ENCODE measurements at regions not wholly inside any gene's neighbourhood (a gene's known extent, or its start where the extent isn't known, plus 50 kb on each side); places are given as distances from the start of the nearest gene placed in this dataset.

GRCh38 chr5:20466512-20466911, 478.5 kb upstream of the CDH18 start:
- TF ChIP-seq, protein P1, sequence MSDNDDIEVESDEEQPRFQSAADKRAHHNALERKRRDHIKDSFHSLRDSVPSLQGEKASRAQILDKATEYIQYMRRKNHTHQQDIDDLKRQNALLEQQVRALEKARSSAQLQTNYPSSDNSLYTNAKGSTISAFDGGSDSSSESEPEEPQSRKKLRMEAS (IDR thresholded peaks at IDR 0.05; ENCODE audit: low read depth, low read length), result no peak
- no peak for TF ChIP-seq CTCF (IDR thresholded peaks at IDR 0.05; ENCODE audit: low read depth, low read length)
- TF ChIP-seq POLR2A (IDR thresholded peaks at IDR 0.05; ENCODE audit: extremely low read depth, insufficient read length), result no peak
- no peak for TF ChIP-seq MYC (IDR thresholded peaks at IDR 0.05; ENCODE audit: low read depth, low read length)
- H3K4me3 ChIP-seq (ENCODE audit: low read depth, low read length), result no peak overlapping the region
- DNase-seq (ENCODE audit: low read depth), result no peak

DNA sequence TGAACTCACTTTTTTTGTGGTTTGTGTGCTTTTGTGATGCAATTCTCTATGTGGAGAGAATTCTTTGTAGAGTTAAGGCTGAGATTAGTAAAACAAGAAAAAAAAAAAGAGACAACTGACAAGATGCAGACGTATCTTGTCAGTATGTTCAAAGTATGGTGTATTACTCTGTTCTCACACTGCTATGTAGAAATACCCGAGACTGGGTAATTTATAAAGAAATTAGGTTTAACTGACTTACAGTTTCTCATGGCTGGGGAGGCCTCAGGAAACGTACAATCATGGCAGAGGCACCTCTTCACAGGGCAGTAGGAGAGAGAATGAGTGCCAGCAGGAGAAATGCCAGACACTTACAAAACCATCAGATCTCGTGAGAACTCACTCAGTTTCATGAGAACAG, 475.2 kb upstream of the CDH18 start:
- H3K4me3 ChIP-seq (ENCODE audit: low read depth, low read length), result no peak overlapping the region
- DNase-seq (ENCODE audit: low read depth), result no peak
- TF ChIP-seq, protein P1 (IDR thresholded peaks at IDR 0.05; ENCODE audit: low read depth, low read length), result no peak
- TF ChIP-seq MYC (IDR thresholded peaks at IDR 0.05; ENCODE audit: low read depth, low read length), result no peak
- TF ChIP-seq POLR2A (IDR thresholded peaks at IDR 0.05; ENCODE audit: extremely low read depth, insufficient read length), result no peak
- no peak for TF ChIP-seq CTCF (IDR thresholded peaks at IDR 0.05; ENCODE audit: low read depth, low read length)

- DNase-seq (ENCODE audit: low read depth), result no peak
- TF ChIP-seq CTCF (IDR thresholded peaks at IDR 0.05; ENCODE audit: low read depth, low read length) (no peak), MYC (IDR thresholded peaks at IDR 0.05; ENCODE audit: low read depth, low read length) (no peak), POLR2A (IDR thresholded peaks at IDR 0.05; ENCODE audit: extremely low read depth, insufficient read length) (no peak)
- TF ChIP-seq, protein P1 (IDR thresholded peaks at IDR 0.05; ENCODE audit: low read depth, low read length), result no peak
- H3K4me3 ChIP-seq (ENCODE audit: low read depth, low read length), result no peak overlapping the region
Observed at GRCh38 chr5:20446121-20446520, 458.1 kb upstream of the CDH18 start.

- DNase-seq (ENCODE audit: low read depth), result no peak
- TF ChIP-seq, protein P1 (IDR thresholded peaks at IDR 0.05; ENCODE audit: low read depth, low read length), result no peak
- TF ChIP-seq POLR2A (IDR thresholded peaks at IDR 0.05; ENCODE audit: extremely low read depth, insufficient read length), result no peak
- TF ChIP-seq MYC (IDR thresholded peaks at IDR 0.05; ENCODE audit: low read depth, low read length), result no peak
- TF ChIP-seq CTCF (IDR thresholded peaks at IDR 0.05; ENCODE audit: low read depth, low read length), result no peak
- H3K4me3 ChIP-seq (ENCODE audit: low read depth, low read length), result no peak overlapping the region
Observed at GRCh38 chr5:20445326-20445860, 457.4 kb upstream of the CDH18 start.

DNA sequence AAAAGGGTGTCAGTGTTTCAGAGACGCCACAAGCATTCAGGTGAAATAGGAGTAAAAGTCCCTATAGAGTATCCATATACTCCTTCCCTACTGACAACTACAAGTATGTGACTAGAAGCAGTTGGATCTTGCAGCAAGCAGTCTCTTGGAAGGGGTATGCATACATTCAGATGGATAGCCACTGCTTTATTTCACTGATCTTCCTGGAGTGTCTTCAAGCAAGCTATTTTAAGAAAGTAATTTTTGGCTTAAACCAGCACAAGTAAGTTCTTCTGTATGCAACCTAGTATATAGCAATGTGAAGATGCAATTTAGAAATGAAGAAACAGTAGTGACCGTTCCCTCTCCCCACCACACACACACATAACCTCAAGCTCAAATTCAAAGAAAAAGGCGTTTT, 446.8 kb upstream of the CDH18 start:
- TF ChIP-seq MYC (IDR thresholded peaks at IDR 0.05; ENCODE audit: low read depth, low read length) (no peak), CTCF (IDR thresholded peaks at IDR 0.05; ENCODE audit: low read depth, low read length) (no peak), POLR2A (IDR thresholded peaks at IDR 0.05; ENCODE audit: extremely low read depth, insufficient read length) (no peak)
- TF ChIP-seq, protein P1 (IDR thresholded peaks at IDR 0.05; ENCODE audit: low read depth, low read length), result no peak
- H3K4me3 ChIP-seq (ENCODE audit: low read depth, low read length), result no peak overlapping the region
- DNase-seq (ENCODE audit: low read depth), result no peak
